OCI-LY3 (cell line): ENCODE measurements at regions not wholly inside any gene's neighbourhood (a gene's known extent, or its start where the extent isn't known, plus 50 kb on each side); places are given as distances from the start of the nearest gene placed in this dataset.

Source experiments
- CTCF ChIP-seq: fragments of 200-600, 300-600 bp; sonication (generic); IDR thresholded peaks from 2 replicates; pipeline ENCODE4 v1.5.1; 2014; ENCODE audit warnings: antibody characterized with exemption, low read length, low read depth
- EZH2phosphoT487 ChIP-seq: fragments of 200-600 bp; shearing (Covaris generic); IDR thresholded peaks from 2 replicates; pipeline ENCODE4 v1.6.1; 2018; ENCODE audit warnings: antibody characterized with exemption, mixed run types, low read depth

GRCh38 chr2:77995161-77995560 is 473.0 kb upstream of the LRRTM4 start:
- TF ChIP-seq CTCF (no peak), EZH2phosphoT487 (no peak)
